Neural progenitor cell (in vitro differentiated cells): ENCODE measurements at regions not wholly inside any gene's neighbourhood (a gene's known extent, or its start where the extent isn't known, plus 50 kb on each side); places are given as distances from the start of the nearest gene placed in this dataset.

Experiments
- EZH2 ChIP-seq: fragments of 200-600 bp; sonication (generic); IDR thresholded peaks from 2 replicates; pipeline ENCODE4 v1.6.1; 2017; ENCODE audit warnings: antibody characterized with exemption, mild to moderate bottlenecking, moderate library complexity
- TF ChIP-seq, protein P1 (sequence below): fragments of 200-600 bp; sonication (generic); IDR thresholded peaks from 2 replicates; pipeline ENCODE4 v1.5.1; 2017; ENCODE audit warnings: antibody characterized with exemption, mild to moderate bottlenecking

DNA sequence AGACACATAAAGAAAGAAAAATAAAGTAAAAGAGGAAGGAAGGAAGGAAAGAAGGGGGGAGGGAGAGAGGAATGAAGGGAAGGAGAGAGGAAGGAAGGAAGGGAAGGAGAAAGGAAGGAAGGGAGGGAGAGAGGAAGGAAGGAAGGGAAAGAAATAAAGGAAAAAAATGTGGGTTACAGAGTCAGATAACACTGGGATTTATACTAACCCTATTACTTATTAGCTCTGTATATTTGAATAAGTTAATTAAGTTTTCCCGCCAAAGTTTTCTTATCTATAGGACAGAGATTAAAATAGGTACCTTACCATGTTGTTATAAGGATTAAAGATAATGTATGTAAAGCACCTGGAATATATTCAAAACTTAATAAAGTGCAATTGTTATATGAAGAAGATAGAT is 439.3 kb upstream of the KCNMB2 start:
- TF ChIP-seq, protein P1, sequence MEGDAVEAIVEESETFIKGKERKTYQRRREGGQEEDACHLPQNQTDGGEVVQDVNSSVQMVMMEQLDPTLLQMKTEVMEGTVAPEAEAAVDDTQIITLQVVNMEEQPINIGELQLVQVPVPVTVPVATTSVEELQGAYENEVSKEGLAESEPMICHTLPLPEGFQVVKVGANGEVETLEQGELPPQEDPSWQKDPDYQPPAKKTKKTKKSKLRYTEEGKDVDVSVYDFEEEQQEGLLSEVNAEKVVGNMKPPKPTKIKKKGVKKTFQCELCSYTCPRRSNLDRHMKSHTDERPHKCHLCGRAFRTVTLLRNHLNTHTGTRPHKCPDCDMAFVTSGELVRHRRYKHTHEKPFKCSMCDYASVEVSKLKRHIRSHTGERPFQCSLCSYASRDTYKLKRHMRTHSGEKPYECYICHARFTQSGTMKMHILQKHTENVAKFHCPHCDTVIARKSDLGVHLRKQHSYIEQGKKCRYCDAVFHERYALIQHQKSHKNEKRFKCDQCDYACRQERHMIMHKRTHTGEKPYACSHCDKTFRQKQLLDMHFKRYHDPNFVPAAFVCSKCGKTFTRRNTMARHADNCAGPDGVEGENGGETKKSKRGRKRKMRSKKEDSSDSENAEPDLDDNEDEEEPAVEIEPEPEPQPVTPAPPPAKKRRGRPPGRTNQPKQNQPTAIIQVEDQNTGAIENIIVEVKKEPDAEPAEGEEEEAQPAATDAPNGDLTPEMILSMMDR, result no peak
- no peak for TF ChIP-seq EZH2
